ENCODE measurements at regions not wholly inside any gene's neighbourhood (a gene's known extent, or its start where the extent isn't known, plus 50 kb on each side); places are given as distances from the start of the nearest gene placed in this dataset.

DNA sequence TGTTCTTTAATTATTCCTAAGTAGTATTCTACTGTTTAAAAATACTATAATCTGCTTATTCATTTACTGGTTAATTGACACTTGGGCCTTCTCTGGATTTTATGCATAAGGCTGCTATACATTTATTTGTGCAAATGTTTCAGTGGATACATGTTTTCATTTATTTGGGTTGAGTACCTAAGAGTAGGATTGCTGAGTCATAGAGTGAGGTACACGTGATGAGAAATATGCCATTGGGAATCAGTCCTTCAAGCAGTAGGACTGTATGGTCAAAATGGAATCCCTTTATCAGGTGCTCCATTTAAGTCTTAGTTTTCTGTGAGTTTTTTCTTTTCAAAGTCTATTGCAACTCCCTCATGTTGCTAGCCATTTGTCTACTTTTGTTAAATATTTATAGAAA, 275.2 kb upstream of the SORL1-AS1 start:
- TF ChIP-seq, protein P1, sequence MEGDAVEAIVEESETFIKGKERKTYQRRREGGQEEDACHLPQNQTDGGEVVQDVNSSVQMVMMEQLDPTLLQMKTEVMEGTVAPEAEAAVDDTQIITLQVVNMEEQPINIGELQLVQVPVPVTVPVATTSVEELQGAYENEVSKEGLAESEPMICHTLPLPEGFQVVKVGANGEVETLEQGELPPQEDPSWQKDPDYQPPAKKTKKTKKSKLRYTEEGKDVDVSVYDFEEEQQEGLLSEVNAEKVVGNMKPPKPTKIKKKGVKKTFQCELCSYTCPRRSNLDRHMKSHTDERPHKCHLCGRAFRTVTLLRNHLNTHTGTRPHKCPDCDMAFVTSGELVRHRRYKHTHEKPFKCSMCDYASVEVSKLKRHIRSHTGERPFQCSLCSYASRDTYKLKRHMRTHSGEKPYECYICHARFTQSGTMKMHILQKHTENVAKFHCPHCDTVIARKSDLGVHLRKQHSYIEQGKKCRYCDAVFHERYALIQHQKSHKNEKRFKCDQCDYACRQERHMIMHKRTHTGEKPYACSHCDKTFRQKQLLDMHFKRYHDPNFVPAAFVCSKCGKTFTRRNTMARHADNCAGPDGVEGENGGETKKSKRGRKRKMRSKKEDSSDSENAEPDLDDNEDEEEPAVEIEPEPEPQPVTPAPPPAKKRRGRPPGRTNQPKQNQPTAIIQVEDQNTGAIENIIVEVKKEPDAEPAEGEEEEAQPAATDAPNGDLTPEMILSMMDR (IDR thresholded peaks at IDR 0.05; ENCODE audit: low read length), result no peak
- TF ChIP-seq EZH2 (optimal IDR thresholded peaks at IDR 0.05; ENCODE audit: low read depth, low read length), result no peak
